GM23338 (cell line): ENCODE measurements at regions not wholly inside any gene's neighbourhood (a gene's known extent, or its start where the extent isn't known, plus 50 kb on each side); places are given as distances from the start of the nearest gene placed in this dataset.

Source experiments
- ATAC-seq: fragments of 200-7000 bp; cut with Tn5 transposase; 3 replicates; pipeline ENCODE4 v1.9.1; 2020
- DNase-seq: peaks from one replicate; pipeline ENCODE4 v3.0.0-alpha.2; 2015; ENCODE audit warnings: low spot score
- H2AFZ ChIP-seq: fragments of 200-600 bp; sonication (generic); 2 replicates; pipeline ENCODE4 v1.8.0; 2016; ENCODE audit warnings: antibody characterized with exemption, mild to moderate bottlenecking, moderate library complexity
- H3F3A ChIP-seq: fragments of 200-600 bp; sonication (generic); replicated peaks from 2 replicates; pipeline ENCODE4 v1.8.0; 2017; ENCODE audit warnings: antibody characterized with exemption, mixed run types, low read depth
- H3K27ac ChIP-seq: fragments of 200-600 bp; sonication (generic); 2 replicates; pipeline ENCODE4 v1.6.1; 2016; ENCODE audit warnings: low read depth
- H3K27me3 ChIP-seq: fragments of 200-600 bp; sonication (generic); 2 replicates; pipeline ENCODE4 v1.8.0; 2016; ENCODE audit warnings: mild to moderate bottlenecking, mixed run types, moderate library complexity; ENCODE audit not compliant: insufficient read depth
- H3K36me3 ChIP-seq: fragments of 200-600 bp; sonication (generic); 2 replicates; pipeline ENCODE4 v1.8.0; 2016; ENCODE audit warnings: mild to moderate bottlenecking; ENCODE audit not compliant: insufficient read depth
- H3K4me1 ChIP-seq: fragments of 200-600 bp; sonication (generic); 2 replicates; pipeline ENCODE4 v1.8.0; 2016; ENCODE audit warnings: mild to moderate bottlenecking, moderate library complexity; ENCODE audit not compliant: insufficient read depth
- H3K4me2 ChIP-seq: fragments of 200-600 bp; sonication (generic); 2 replicates; pipeline ENCODE4 v1.7.1; 2017; ENCODE audit warnings: mixed run types
- H3K4me3 ChIP-seq: fragments of 200-600 bp; sonication (generic); 2 replicates; pipeline ENCODE4 v1.6.1; 2016; ENCODE audit warnings: mixed run types
- H3K79me2 ChIP-seq: fragments of 200-600 bp; sonication (generic); replicated peaks from 2 replicates; pipeline ENCODE4 v1.8.0; 2017; ENCODE audit warnings: mild to moderate bottlenecking; ENCODE audit not compliant: insufficient read depth
- H3K9me2 ChIP-seq: fragments of 200-600 bp; sonication (generic); 2 replicates; pipeline ENCODE4 v1.8.0; 2017; ENCODE audit not compliant: insufficient read depth
- H4K20me1 ChIP-seq: fragments of 200-600 bp; sonication (generic); replicated peaks from 2 replicates; pipeline ENCODE4 v1.8.0; 2017; ENCODE audit warnings: mild to moderate bottlenecking; ENCODE audit not compliant: insufficient read depth
- H3K27ac Mint-ChIP-seq: 2 replicates; pipeline ENCODE4 v1.8.0; 2020; ENCODE audit warnings: inconsistent platforms, mild to moderate bottlenecking, moderate library complexity, mixed read lengths
- H3K27me3 Mint-ChIP-seq: 3 replicates; pipeline ENCODE4 v1.8.0; 2022; ENCODE audit warnings: low read depth, mild to moderate bottlenecking, moderate library complexity, mixed read lengths, inconsistent platforms; ENCODE audit not compliant: insufficient read depth, poor library complexity
- H3K36me3 Mint-ChIP-seq: 3 replicates; pipeline ENCODE4 v1.8.0; 2021; ENCODE audit warnings: low read depth, mild to moderate bottlenecking, inconsistent platforms, moderate library complexity, mixed read lengths
- H3K4me1 Mint-ChIP-seq: 3 replicates; pipeline ENCODE4 v1.8.0; 2020; ENCODE audit warnings: mild to moderate bottlenecking, inconsistent platforms, mixed read lengths
- H3K4me3 Mint-ChIP-seq: 3 replicates; pipeline ENCODE4 v1.8.0; 2021; ENCODE audit warnings: moderate library complexity, mild to moderate bottlenecking, inconsistent platforms, mixed read lengths
- H3K9me3 Mint-ChIP-seq: 3 replicates; pipeline ENCODE4 v1.8.0; 2020; ENCODE audit warnings: moderate library complexity, mild to moderate bottlenecking, inconsistent platforms, mixed read lengths
- CREB1 ChIP-seq: fragments of 250-450 bp; sonication (Bioruptor Pico); IDR thresholded peaks from 2 replicates; pipeline ENCODE4 v1.5.0; 2020; ENCODE audit warnings: low read depth, mild to moderate bottlenecking, moderate library complexity
- ETS1 ChIP-seq: IDR thresholded peaks from 2 replicates; pipeline ENCODE4 v1.6.1; 2016; ENCODE audit warnings: antibody characterized with exemption
- EZH2 ChIP-seq: fragments of 200-600 bp; sonication (generic); IDR thresholded peaks from one replicate; pipeline ENCODE4 v1.8.0; 2017; ENCODE audit warnings: antibody characterized with exemption, mild to moderate bottlenecking, low read depth; ENCODE audit not compliant: unreplicated experiment
- EZH2phosphoT487 ChIP-seq: fragments of 200-600 bp; sonication (generic); IDR thresholded peaks from one replicate; pipeline ENCODE4 v1.8.1; 2018; ENCODE audit warnings: antibody characterized with exemption; ENCODE audit not compliant: unreplicated experiment
- JUNB ChIP-seq: IDR thresholded peaks from one replicate; pipeline ENCODE4 v1.6.1; 2016; ENCODE audit warnings: antibody characterized with exemption; ENCODE audit not compliant: unreplicated experiment
- NANOG ChIP-seq: IDR thresholded peaks from 2 replicates; pipeline ENCODE4 v1.6.1; 2016; ENCODE audit warnings: antibody characterized with exemption, borderline replicate concordance
- POLR2AphosphoS5 ChIP-seq: IDR thresholded peaks from 2 replicates; pipeline ENCODE4 v1.6.1; 2016; ENCODE audit warnings: antibody characterized with exemption, low read depth
- STAT1 ChIP-seq: IDR thresholded peaks from one replicate; pipeline ENCODE4 v1.6.1; 2016; ENCODE audit warnings: antibody characterized with exemption; ENCODE audit not compliant: unreplicated experiment
- ZNF114 ChIP-seq: fragments of 250-450 bp; sonication (Bioruptor Pico); IDR thresholded peaks from 2 replicates; pipeline ENCODE4 v1.5.0; 2020; ENCODE audit warnings: mild to moderate bottlenecking, moderate library complexity
- ZNF331 ChIP-seq: fragments of 250-450 bp; sonication (Bioruptor Pico); IDR thresholded peaks from 2 replicates; pipeline ENCODE4 v1.5.0; 2020; ENCODE audit warnings: low read depth, mild to moderate bottlenecking, moderate library complexity
- ZNF462 ChIP-seq: fragments of 250-450 bp; sonication (Bioruptor Pico); IDR thresholded peaks from 2 replicates; pipeline ENCODE4 v1.5.0; 2020; ENCODE audit warnings: mild to moderate bottlenecking, moderate library complexity
- TF ChIP-seq, protein P1 (sequence below), 2 experiments: fragments of 200-600 bp in 1 of 2; sonication (generic) in 1 of 2; conservative IDR thresholded peaks; 2 replicates each; pipeline versions ENCODE4 v1.5.1 to v1.6.1; 2016 to 2017; ENCODE audit warnings: antibody characterized with exemption in 2 of 2, low read depth in 2 of 2, mild to moderate bottlenecking in 2 of 2, moderate library complexity in 1 of 2
- TF ChIP-seq, protein P2 (sequence below): IDR thresholded peaks from one replicate; pipeline ENCODE4 v1.6.1; 2018; ENCODE audit warnings: antibody characterized with exemption; ENCODE audit not compliant: unreplicated experiment

DNA sequence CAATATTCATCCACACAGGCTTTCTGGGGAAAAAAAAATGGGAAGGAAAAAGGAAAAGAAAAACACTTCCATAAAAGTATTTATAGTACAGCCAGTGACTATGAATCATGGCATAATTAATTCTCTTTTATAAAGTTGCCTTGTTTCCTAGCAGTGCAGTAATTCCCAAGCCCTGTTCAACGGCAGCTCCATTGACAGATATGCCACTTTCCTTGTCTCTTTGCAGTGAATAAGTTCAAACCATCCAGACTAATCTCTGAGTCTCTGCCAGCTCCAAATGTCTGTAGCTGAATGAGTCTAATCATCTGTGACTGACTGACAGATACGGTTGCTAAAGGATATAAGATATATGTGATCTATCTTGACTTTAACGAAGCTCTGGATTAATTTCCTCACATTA lies 52.9 kb upstream of the KCNJ16 start:
- no peak overlapping the region for H3K27ac Mint-ChIP-seq
- H3K4me3 Mint-ChIP-seq = no peak overlapping the region
- Histone ChIP-seq H3K27me3 (no peaks in the 10 kb centered on the region), H3K4me2 (no peak overlapping the region), H4K20me1 (no peaks in the 10 kb centered on the region), H3K27ac (no peak overlapping the region), H3K4me1 (no peaks in the 10 kb centered on the region; the same call in 1 of the 2 replicates), H2AFZ (peak overlapping the region; percentile 73; the same call in 1 of the 2 replicates), H3K79me2 (no peaks in the 10 kb centered on the region), H3K36me3 (no peaks in the 10 kb centered on the region), H3K9me2 (no peaks in the 10 kb centered on the region), H3F3A (no peaks in the 10 kb centered on the region), H3K4me3 (no peak overlapping the region)
- no peaks in the 10 kb centered on the region for H3K4me1 Mint-ChIP-seq
- H3K27me3 Mint-ChIP-seq = peaks cover 1% of the 10 kb centered on the region
- H3K9me3 Mint-ChIP-seq = no peaks in the 10 kb centered on the region
- ATAC-seq (no peak), DNase-seq (no peak)
- TF ChIP-seq CREB1 (CRISPR knock-in tag) = no peak
- TF ChIP-seq POLR2AphosphoS5 = no peak
- TF ChIP-seq, protein P1, sequence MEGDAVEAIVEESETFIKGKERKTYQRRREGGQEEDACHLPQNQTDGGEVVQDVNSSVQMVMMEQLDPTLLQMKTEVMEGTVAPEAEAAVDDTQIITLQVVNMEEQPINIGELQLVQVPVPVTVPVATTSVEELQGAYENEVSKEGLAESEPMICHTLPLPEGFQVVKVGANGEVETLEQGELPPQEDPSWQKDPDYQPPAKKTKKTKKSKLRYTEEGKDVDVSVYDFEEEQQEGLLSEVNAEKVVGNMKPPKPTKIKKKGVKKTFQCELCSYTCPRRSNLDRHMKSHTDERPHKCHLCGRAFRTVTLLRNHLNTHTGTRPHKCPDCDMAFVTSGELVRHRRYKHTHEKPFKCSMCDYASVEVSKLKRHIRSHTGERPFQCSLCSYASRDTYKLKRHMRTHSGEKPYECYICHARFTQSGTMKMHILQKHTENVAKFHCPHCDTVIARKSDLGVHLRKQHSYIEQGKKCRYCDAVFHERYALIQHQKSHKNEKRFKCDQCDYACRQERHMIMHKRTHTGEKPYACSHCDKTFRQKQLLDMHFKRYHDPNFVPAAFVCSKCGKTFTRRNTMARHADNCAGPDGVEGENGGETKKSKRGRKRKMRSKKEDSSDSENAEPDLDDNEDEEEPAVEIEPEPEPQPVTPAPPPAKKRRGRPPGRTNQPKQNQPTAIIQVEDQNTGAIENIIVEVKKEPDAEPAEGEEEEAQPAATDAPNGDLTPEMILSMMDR (conservative IDR thresholded peaks at IDR 0.05; ENCODE audit: low read depth in 2 of 2) = no peak
- TF ChIP-seq JUNB = no peak
- TF ChIP-seq EZH2 = no peak
- TF ChIP-seq EZH2phosphoT487 = no peak
- no peak for TF ChIP-seq ZNF331 (CRISPR knock-in tag)
- TF ChIP-seq, protein P2, sequence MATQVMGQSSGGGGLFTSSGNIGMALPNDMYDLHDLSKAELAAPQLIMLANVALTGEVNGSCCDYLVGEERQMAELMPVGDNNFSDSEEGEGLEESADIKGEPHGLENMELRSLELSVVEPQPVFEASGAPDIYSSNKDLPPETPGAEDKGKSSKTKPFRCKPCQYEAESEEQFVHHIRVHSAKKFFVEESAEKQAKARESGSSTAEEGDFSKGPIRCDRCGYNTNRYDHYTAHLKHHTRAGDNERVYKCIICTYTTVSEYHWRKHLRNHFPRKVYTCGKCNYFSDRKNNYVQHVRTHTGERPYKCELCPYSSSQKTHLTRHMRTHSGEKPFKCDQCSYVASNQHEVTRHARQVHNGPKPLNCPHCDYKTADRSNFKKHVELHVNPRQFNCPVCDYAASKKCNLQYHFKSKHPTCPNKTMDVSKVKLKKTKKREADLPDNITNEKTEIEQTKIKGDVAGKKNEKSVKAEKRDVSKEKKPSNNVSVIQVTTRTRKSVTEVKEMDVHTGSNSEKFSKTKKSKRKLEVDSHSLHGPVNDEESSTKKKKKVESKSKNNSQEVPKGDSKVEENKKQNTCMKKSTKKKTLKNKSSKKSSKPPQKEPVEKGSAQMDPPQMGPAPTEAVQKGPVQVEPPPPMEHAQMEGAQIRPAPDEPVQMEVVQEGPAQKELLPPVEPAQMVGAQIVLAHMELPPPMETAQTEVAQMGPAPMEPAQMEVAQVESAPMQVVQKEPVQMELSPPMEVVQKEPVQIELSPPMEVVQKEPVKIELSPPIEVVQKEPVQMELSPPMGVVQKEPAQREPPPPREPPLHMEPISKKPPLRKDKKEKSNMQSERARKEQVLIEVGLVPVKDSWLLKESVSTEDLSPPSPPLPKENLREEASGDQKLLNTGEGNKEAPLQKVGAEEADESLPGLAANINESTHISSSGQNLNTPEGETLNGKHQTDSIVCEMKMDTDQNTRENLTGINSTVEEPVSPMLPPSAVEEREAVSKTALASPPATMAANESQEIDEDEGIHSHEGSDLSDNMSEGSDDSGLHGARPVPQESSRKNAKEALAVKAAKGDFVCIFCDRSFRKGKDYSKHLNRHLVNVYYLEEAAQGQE = no peak
- no peak for TF ChIP-seq STAT1
- TF ChIP-seq ZNF114 (CRISPR knock-in tag) = no peak
- no peak for TF ChIP-seq ZNF462 (CRISPR knock-in tag)
- no peak for TF ChIP-seq NANOG
- TF ChIP-seq ETS1 = no peak
- H3K36me3 Mint-ChIP-seq = no peaks in the 10 kb centered on the region
